K562 (cell line): ENCODE measurements at regions not wholly inside any gene's neighbourhood (a gene's known extent, or its start where the extent isn't known, plus 50 kb on each side); places are given as distances from the start of the nearest gene placed in this dataset.
A peak's percentile ranks its signal among the peaks of the same experiment; 100 is the strongest.

Experiments used
- ATAC-seq: fragments of 200-7000 bp; cut with Tn5 transposase; 3 replicates; pipeline ENCODE4 v1.9.1; 2020; ENCODE audit warnings: moderate library complexity
- BruUV-seq: library from RNA; stranded (reverse); fragments of 400-500 nt; replicated peaks from 2 replicates; lab custom pipeline; 2021; lab: Mats Ljungman, UMichigan
- CTCF ChIA-PET: fragments of 300-600 bp; formaldehyde crosslinking; extraction: SDS; loops from one replicate; lab custom pipeline; 2021; ENCODE audit warnings: low intra/inter-chr PET ratio; lab: Yijun Ruan, JAX
- POLR2A ChIA-PET: fragments of 300-600, 350-650 bp; sonication (Branson Sonifier 250); formaldehyde crosslinking; extraction: SDS; loops from one replicate; lab custom pipeline; 2021; ENCODE audit warnings: antibody characterized with exemption, inconsistent platforms; lab: Yijun Ruan, JAX
- DNase-seq, 4 experiments: peaks; one replicate each; pipeline versions ENCODE4 v3.0.0 to v3.0.0-alpha.2; 2011 to 2018; ENCODE audit warnings: low spot score in 3 of 4, mixed read lengths in 3 of 4; ENCODE audit errors: extremely low read depth in 1 of 4
- FAIRE-seq: peaks from 2 replicates; lab custom pipeline; 2011; peaks lifted over from hg19 to GRCh38; lab: Jason Lieb, UNC
- H2AFZ ChIP-seq: 2 replicates; pipeline ENCODE4 v1.6.0; 2011; ENCODE audit warnings: low read depth, low read length, control low read depth, inconsistent platforms
- H3K27ac ChIP-seq: fragments of 200-600 bp; 3 replicates; pipeline ENCODE4 v1.8.0; 2011; ENCODE audit warnings: low read depth, mild to moderate bottlenecking, control low read depth, inconsistent platforms, low read length, moderate library complexity, mixed read lengths; ENCODE audit errors: extremely low read depth
- H3K27me3 ChIP-seq, 2 experiments: fragments of 300-600 bp in 1 of 2; 2 replicates in 1 of 2; 3 replicates in 1 of 2; pipeline versions ENCODE4 v1.6.0 to v1.8.0; 2011; ENCODE audit warnings: inconsistent platforms in 2 of 2, low read length in 2 of 2, mild to moderate bottlenecking in 1 of 2, mixed read lengths in 1 of 2, moderate library complexity in 1 of 2; ENCODE audit not compliant: control insufficient read depth in 2 of 2, insufficient read depth in 2 of 2
- H3K36me3 ChIP-seq: fragments of 300-600 bp; 3 replicates; pipeline ENCODE4 v1.8.0; 2011; ENCODE audit warnings: mild to moderate bottlenecking, low read length, inconsistent platforms; ENCODE audit not compliant: control insufficient read depth, insufficient read depth
- H3K4me1 ChIP-seq, 2 experiments: fragments of 200-600 bp in 1 of 2; replicated peaks in 1 of 2; 2 replicates in 1 of 2; 3 replicates in 1 of 2; pipeline versions ENCODE4 v1.5.1 to v1.8.0; 2011; ENCODE audit warnings: inconsistent platforms in 2 of 2, low read length in 2 of 2, mild to moderate bottlenecking in 1 of 2, mixed read lengths in 1 of 2, moderate library complexity in 1 of 2; ENCODE audit not compliant: control insufficient read depth in 2 of 2, insufficient read depth in 2 of 2
- H3K4me2 ChIP-seq: 2 replicates; pipeline ENCODE4 v1.6.1; 2011; ENCODE audit warnings: low read length, control low read depth, inconsistent platforms, mixed read lengths; ENCODE audit not compliant: insufficient read depth
- H3K4me3 ChIP-seq: fragments of 200-600 bp; sonication (generic), shearing (Covaris generic); 2 replicates; pipeline ENCODE4 v1.5.1; 2016; ENCODE audit warnings: control low read depth, inconsistent platforms
- H3K79me2 ChIP-seq: fragments of 200-600 bp; 3 replicates; pipeline ENCODE4 v1.8.0; 2011; ENCODE audit warnings: low read length, inconsistent platforms; ENCODE audit not compliant: control insufficient read depth, insufficient read depth
- H3K9ac ChIP-seq, 2 experiments: 2 replicates each; pipeline versions ENCODE4 v1.6.0 to v1.6.1; 2011; ENCODE audit warnings: low read depth in 2 of 2, low read length in 2 of 2, control low read depth in 1 of 2, inconsistent platforms in 1 of 2, mild to moderate bottlenecking in 1 of 2, mixed read lengths in 1 of 2; ENCODE audit not compliant: insufficient read depth in 1 of 2
- H3K9me1 ChIP-seq: one replicate; pipeline ENCODE4 v1.6.0; 2011; ENCODE audit warnings: inconsistent platforms, mild to moderate bottlenecking, low read length, moderate library complexity; ENCODE audit not compliant: control insufficient read depth, insufficient read depth
- H3K9me3 ChIP-seq: replicated peaks from 2 replicates; pipeline ENCODE4 v1.5.1; 2011; ENCODE audit warnings: low read depth, low read length, inconsistent platforms; ENCODE audit not compliant: control insufficient read depth, insufficient read depth
- H4K20me1 ChIP-seq: replicated peaks from 2 replicates; pipeline ENCODE4 v1.6.1; 2011; ENCODE audit warnings: low read length, inconsistent platforms, mixed read lengths; ENCODE audit not compliant: control insufficient read depth, insufficient read depth
- C11orf30 ChIP-seq: fragments of 450-650 bp; IDR thresholded peaks from 2 replicates; pipeline ENCODE4 v1.6.1; 2016; ENCODE audit warnings: low read depth, mild to moderate bottlenecking
- E4F1 ChIP-seq: fragments of 250-450 bp; sonication (Bioruptor Pico); IDR thresholded peaks from 2 replicates; pipeline ENCODE4 v1.5.0; 2021; ENCODE audit warnings: mild to moderate bottlenecking, borderline replicate concordance
- ELF4 ChIP-seq: fragments of 450-650 bp; formaldehyde crosslinking; IDR thresholded peaks from 2 replicates; pipeline ENCODE4 v1.4.0; 2022; ENCODE audit warnings: missing genetic modification characterization
- GTF2F1 ChIP-seq: IDR thresholded peaks from 2 replicates; pipeline ENCODE4 v1.6.1; 2011; ENCODE audit warnings: low read depth, low read length, improper control_type of control experiment
- MCM3 ChIP-seq: fragments of 450-650 bp; IDR thresholded peaks from 2 replicates; pipeline ENCODE4 v1.6.1; 2016
- NFIX ChIP-seq: fragments of 250-450 bp; sonication (Bioruptor Pico); IDR thresholded peaks from 2 replicates; pipeline ENCODE4 v1.4.0; 2020; ENCODE audit warnings: low read depth, mild to moderate bottlenecking, moderate library complexity
- RBM14 ChIP-seq: fragments of 200-400 bp; formaldehyde crosslinking; IDR thresholded peaks from 2 replicates; pipeline ENCODE4 v1.6.1; 2018; ENCODE audit warnings: low read depth, mild to moderate bottlenecking, low read length, moderate library complexity, borderline replicate concordance; ENCODE audit not compliant: insufficient read depth
- RNF2 ChIP-seq: sonication (generic); IDR thresholded peaks from 2 replicates; pipeline ENCODE4 v1.6.1; 2016
- RUNX1 ChIP-seq: sonication (generic); IDR thresholded peaks from 2 replicates; pipeline ENCODE4 v1.6.1; 2016; ENCODE audit warnings: antibody characterized with exemption, low read depth
- ZFP36 ChIP-seq: fragments of 150-350 bp; IDR thresholded peaks from 2 replicates; pipeline ENCODE4 v1.6.1; 2018; ENCODE audit warnings: low read length, low read depth; ENCODE audit not compliant: partially characterized antibody
- ZNF316 ChIP-seq: fragments of 450-650 bp; IDR thresholded peaks from 2 replicates; pipeline ENCODE4 v1.6.1; 2016
- ZNF41 ChIP-seq: fragments of 250-450 bp; sonication (Bioruptor Pico); conservative IDR thresholded peaks from 2 replicates; pipeline ENCODE4 v1.4.0; 2020; ENCODE audit warnings: mild to moderate bottlenecking
- ZNF551 ChIP-seq: fragments of 250-450 bp; sonication (Bioruptor Pico); IDR thresholded peaks from 2 replicates; pipeline ENCODE4 v1.5.0; 2021; ENCODE audit warnings: mild to moderate bottlenecking, moderate library complexity
- WGBS: fragments of 100-300 bp; shearing (Covaris generic); methylation state at CpG from one replicate; pipeline ENCODE4 v1.1.6; 2016; ENCODE audit warnings: low coverage, mixed read lengths; ENCODE audit not compliant: insufficient coverage; ENCODE audit errors: missing lambda C conversion rate; 5-methylcytosine and 5-hydroxymethylcytosine counted together
- in situ Hi-C: fragments of 300-500 bp; cut with MboI; formaldehyde crosslinking; loops from 4 replicates; pipeline ENCODE4 v1.15.0; 2018; ENCODE audit warnings: inconsistent platforms, mixed read lengths
- intact Hi-C: fragments of 100-400 bp; cut with micrococcal nuclease; formaldehyde crosslinking; loops from 2 replicates; pipeline ENCODE4 v1.14.2; 2022

- intact Hi-C loops, result no loop called here
- ATAC-seq (no peak), FAIRE-seq (no peak), DNase-seq (no peak)
- H3K79me2 ChIP-seq, result no peaks in the 10 kb centered on the region
- H3K9me1 ChIP-seq, result no peaks in the 10 kb centered on the region
- H3K9ac ChIP-seq, result no peak overlapping the region
- no peak overlapping the region for H2AFZ ChIP-seq
- H3K36me3 ChIP-seq, result no peaks in the 10 kb centered on the region
- no peak overlapping the region for H3K4me2 ChIP-seq
- H3K9me3 ChIP-seq, result no peaks in the 10 kb centered on the region
- no TSS peak for BruUV-seq
- no peak overlapping the region for H3K27ac ChIP-seq
- POLR2A ChIA-PET, result no interaction called here
- in situ Hi-C loops, result no loop called here
- no peaks in the 10 kb centered on the region for H4K20me1 ChIP-seq
- H3K27me3 ChIP-seq, result no peaks in the 10 kb centered on the region
- no peaks in the 10 kb centered on the region for H3K4me1 ChIP-seq
- CTCF ChIA-PET, result no interaction called here
- no peak overlapping the region for H3K4me3 ChIP-seq
- no peak for TF ChIP-seq ZNF551
- TF ChIP-seq NFIX (CRISPR knock-in tag), result no peak
- TF ChIP-seq RNF2, result no peak
- no peak for TF ChIP-seq MCM3
- no peak for TF ChIP-seq RUNX1
- 0% methylated on average over 3 of the region's 3 CpGs for WGBS
These were observed 161.7 kb downstream of the RAB38 start for GRCh38 chr11:88013508-88014065.

- Histone ChIP-seq H3K4me2 (no peak overlapping the region), H3K9me1 (no peaks in the 10 kb centered on the region), H3K27ac (no peak overlapping the region), H3K79me2 (no peaks in the 10 kb centered on the region)
- in situ Hi-C loops (no loop called here), intact Hi-C loops (no loop called here)
- ATAC-seq, result no peak
- TF ChIP-seq ZNF316 (0 out of 2 replicates have a peak, but pooled peaks have one; percentile 9), C11orf30 (peak; percentile 11; the same call in 1 of the 2 replicates), GTF2F1 (no peak), E4F1 (CRISPR knock-in tag) (no peak), ZNF41 (CRISPR knock-in tag) (no peak), ZFP36 (no peak), RBM14 (no peak), ELF4 (CRISPR knock-in tag) (no peak)
- TF ChIP-seq, all 486 proteins: peak for 2
- Histone ChIP-seq H2AFZ (no peak overlapping the region), H3K4me3 (no peak overlapping the region), H3K27me3 (no peaks in the 10 kb centered on the region), H3K9me3 (no peaks in the 10 kb centered on the region), H3K36me3 (no peaks in the 10 kb centered on the region), H4K20me1 (no peaks in the 10 kb centered on the region), H3K4me1 (no peaks in the 10 kb centered on the region), H3K9ac (no peak overlapping the region)
- ChIA-PET POLR2A (no interaction called here), CTCF (no interaction called here)
- no peak for FAIRE-seq
- no peak for DNase-seq
- no TSS peak for BruUV-seq
- WGBS, result 5% methylated on average over 1 of the region's 1 CpG
These were observed 162.8 kb downstream of the RAB38 start for GRCh38 chr11:88012456-88012855.
